ENCODE measurements at regions not wholly inside any gene's neighbourhood (a gene's known extent, or its start where the extent isn't known, plus 50 kb on each side); places are given as distances from the start of the nearest gene placed in this dataset.

GRCh38 chr16:74064120-74064735, 232.4 kb upstream of the PSMD7 start:
- Histone ChIP-seq H3K36me3 (no peaks in the 10 kb centered on the region), H3K27ac (no peak overlapping the region), H3K27me3 (no peaks in the 10 kb centered on the region), H3K9me3 (peaks cover 0 to 2% (median 0%) of the 10 kb centered on the region in 4 donors), H3K4me1 (no peaks in the 10 kb centered on the region), H3K4me3 (no peak overlapping the region)
- no peak for TF ChIP-seq POLR2A (IDR thresholded peaks at IDR 0.05)
- no peak for TF ChIP-seq EP300 (IDR thresholded peaks at IDR 0.05)
- no peak for TF ChIP-seq CTCF (IDR thresholded peaks at IDR 0.05)
- no peak for DNase-seq (ENCODE audit: low spot score in 2 of 2)
- 48 to 53% methylated on average over 5 of the region's 5 CpGs for WGBS, 2 donors

- Histone ChIP-seq H3K27ac (no peak overlapping the region), H3K4me1 (no peaks in the 10 kb centered on the region), H3K36me3 (no peaks in the 10 kb centered on the region), H3K9me3 (peaks cover 0 to 10% (median 0%) of the 10 kb centered on the region in 4 donors), H3K27me3 (no peaks in the 10 kb centered on the region), H3K4me3 (no peak overlapping the region)
- TF ChIP-seq CTCF (IDR thresholded peaks at IDR 0.05): no peak
- TF ChIP-seq EP300 (IDR thresholded peaks at IDR 0.05): no peak
- TF ChIP-seq POLR2A (IDR thresholded peaks at IDR 0.05): no peak
- no peak for DNase-seq (ENCODE audit: low spot score in 2 of 2)
- 31 to 45% methylated on average over 4 of the region's 4 CpGs for WGBS, 2 donors
These were observed 242.8 kb upstream of the PSMD7 start for GRCh38 chr16:74053826-74054225.

- Histone ChIP-seq H3K4me1 (no peaks in the 10 kb centered on the region), H3K27ac (no peak overlapping the region), H3K4me3 (no peak overlapping the region), H3K27me3 (no peaks in the 10 kb centered on the region), H3K36me3 (no peaks in the 10 kb centered on the region), H3K9me3 (peaks cover 0 to 6% (median 0%) of the 10 kb centered on the region in 4 donors)
- TF ChIP-seq CTCF (IDR thresholded peaks at IDR 0.05): no peak
- TF ChIP-seq POLR2A (IDR thresholded peaks at IDR 0.05): no peak
- no peak for TF ChIP-seq EP300 (IDR thresholded peaks at IDR 0.05)
- no peak for DNase-seq (ENCODE audit: low spot score in 2 of 2)
- WGBS, 2 donors: 47 to 59% methylated on average over 1 of the region's 1 CpG
These were observed 243.3 kb upstream of the PSMD7 start for GRCh38 chr16:74053312-74053711.

- Histone ChIP-seq H3K9me3 (peaks cover 0 to 4% (median 0%) of the 10 kb centered on the region in 4 donors), H3K36me3 (no peaks in the 10 kb centered on the region), H3K27ac (no peak overlapping the region), H3K4me3 (no peak overlapping the region), H3K27me3 (no peaks in the 10 kb centered on the region), H3K4me1 (no peaks in the 10 kb centered on the region)
- 79 to 86% methylated on average over 1 of the region's 1 CpG for WGBS, 2 donors
- DNase-seq (ENCODE audit: low spot score in 2 of 2): no peak
- TF ChIP-seq CTCF (IDR thresholded peaks at IDR 0.05) (no peak), POLR2A (IDR thresholded peaks at IDR 0.05) (no peak), EP300 (IDR thresholded peaks at IDR 0.05) (no peak)
These were observed 244.6 kb upstream of the PSMD7 start for GRCh38 chr16:74052016-74052415.

- no peak for DNase-seq (ENCODE audit: low spot score in 2 of 2)
- TF ChIP-seq EP300 (IDR thresholded peaks at IDR 0.05) (no peak), POLR2A (IDR thresholded peaks at IDR 0.05) (no peak)
- Histone ChIP-seq H3K27me3 (no peaks in the 10 kb centered on the region), H3K9me3 (no peaks in the 10 kb centered on the region), H3K36me3 (no peaks in the 10 kb centered on the region), H3K4me1 (no peaks in the 10 kb centered on the region), H3K27ac (no peak overlapping the region), H3K4me3 (no peak overlapping the region)
- whole genome bisulfite sequencing, 2 donors: 88 to 89% methylated on average over 4 of the region's 4 CpGs
These were observed 247.6 kb upstream of the PSMD7 start for GRCh38 chr16:74049027-74049426.

Measured in tibial nerve (tissue), 4 donors.